Kidney (tissue), 13 donors: ENCODE measurements at regions not wholly inside any gene's neighbourhood (a gene's known extent, or its start where the extent isn't known, plus 50 kb on each side); places are given as distances from the start of the nearest gene placed in this dataset.

ENCODE experiments used
- DNase-seq, 5 donors: peaks; one replicate each; pipeline ENCODE4 v3.0.0-alpha.2; 2013 to 2020
- FAIRE-seq: peaks from 2 replicates; lab custom pipeline; 2012; peaks lifted over from hg19 to GRCh38; lab: Jason Lieb, UNC
- H3K27ac ChIP-seq, 2 donors: one replicate each; pipeline ENCODE4 v1.7.0; 2013; ENCODE audit warnings: low read depth in 2 of 2, low read length in 2 of 2, inconsistent platforms in 1 of 2
- H3K27me3 ChIP-seq: one replicate; pipeline ENCODE4 v1.7.1; 2013; ENCODE audit warnings: low read length, inconsistent platforms; ENCODE audit not compliant: control insufficient read depth, insufficient read depth
- H3K36me3 ChIP-seq, 3 donors: one replicate each; pipeline versions ENCODE4 v1.7.0 to v1.7.1; 2013; ENCODE audit warnings: low read length in 3 of 3, control low read depth in 1 of 3, inconsistent platforms in 1 of 3; ENCODE audit not compliant: insufficient read depth in 3 of 3, control insufficient read depth in 2 of 3
- H3K4me1 ChIP-seq, 3 donors: one replicate each; pipeline versions ENCODE4 v1.7.0 to v1.7.1; 2013; ENCODE audit warnings: low read length in 3 of 3, inconsistent platforms in 1 of 3, low read depth in 1 of 3; ENCODE audit not compliant: control insufficient read depth in 2 of 3, insufficient read depth in 2 of 3
- H3K4me3 ChIP-seq, 3 donors: one replicate each; pipeline versions ENCODE4 v1.7.0 to v1.8.1; 2013; ENCODE audit warnings: low read length in 3 of 3, control low read depth in 1 of 3, inconsistent platforms in 1 of 3
- H3K9ac ChIP-seq, 3 donors: one replicate each; pipeline versions ENCODE4 v1.7.0 to v1.7.1; 2013; ENCODE audit warnings: low read length in 3 of 3, control low read depth in 1 of 3, inconsistent platforms in 1 of 3
- H3K9me3 ChIP-seq, 3 donors: one replicate each; pipeline versions ENCODE4 v1.7.0 to v1.7.1; 2013; ENCODE audit warnings: low read length in 3 of 3, control low read depth in 1 of 3, inconsistent platforms in 1 of 3; ENCODE audit not compliant: control insufficient read depth in 2 of 3, insufficient read depth in 1 of 3
- intact Hi-C: fragments of 100-400 bp; cut with DNase I; formaldehyde crosslinking; loops from one replicate; pipeline ENCODE4 v1.11.1; 2022
- TF ChIP-seq, protein P1 (sequence below): IDR thresholded peaks from 3 replicates; pipeline ENCODE4 v1.5.1; 2012; ENCODE audit warnings: mild to moderate bottlenecking, moderate library complexity, borderline replicate concordance; ENCODE audit not compliant: insufficient read depth; ENCODE audit errors: extremely low read depth
- donor health status: control.
- donor health status: control.
- donor health status: control.
- donor health status: control.
- donor health status: control.
- donor health status: DM: yes; HTN: yes; CAD: no.
- donor health status: Normal renal cell carcinoma (clear cell type).

DNA sequence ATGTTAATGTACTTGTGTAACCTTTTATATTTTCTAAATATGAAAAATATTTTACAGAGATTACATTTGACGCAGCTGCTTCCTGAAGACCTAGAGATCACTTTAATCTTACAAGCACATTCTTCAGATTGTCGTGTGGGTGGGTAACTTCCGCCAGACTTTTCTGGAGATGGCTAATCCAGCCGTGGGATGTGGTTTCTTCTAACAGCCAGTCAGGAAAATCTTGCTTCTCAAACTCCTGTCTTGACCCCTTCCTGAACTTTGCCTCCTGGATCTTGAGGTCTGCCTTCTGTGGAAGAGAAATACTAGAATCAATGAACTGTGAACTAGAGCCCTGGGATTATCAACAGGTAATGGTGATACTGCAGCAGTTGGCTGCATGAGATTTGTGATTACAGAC is 401.6 kb upstream of the TNP1 start:
- no peak overlapping the region for H3K9ac ChIP-seq
- no peaks in the 10 kb centered on the region for H3K27me3 ChIP-seq
- no peaks in the 10 kb centered on the region for H3K9me3 ChIP-seq
- no peak for FAIRE-seq
- intact Hi-C loops: no loop called here
- DNase-seq: no peak
- no peaks in the 10 kb centered on the region for H3K36me3 ChIP-seq
- TF ChIP-seq, protein P1, sequence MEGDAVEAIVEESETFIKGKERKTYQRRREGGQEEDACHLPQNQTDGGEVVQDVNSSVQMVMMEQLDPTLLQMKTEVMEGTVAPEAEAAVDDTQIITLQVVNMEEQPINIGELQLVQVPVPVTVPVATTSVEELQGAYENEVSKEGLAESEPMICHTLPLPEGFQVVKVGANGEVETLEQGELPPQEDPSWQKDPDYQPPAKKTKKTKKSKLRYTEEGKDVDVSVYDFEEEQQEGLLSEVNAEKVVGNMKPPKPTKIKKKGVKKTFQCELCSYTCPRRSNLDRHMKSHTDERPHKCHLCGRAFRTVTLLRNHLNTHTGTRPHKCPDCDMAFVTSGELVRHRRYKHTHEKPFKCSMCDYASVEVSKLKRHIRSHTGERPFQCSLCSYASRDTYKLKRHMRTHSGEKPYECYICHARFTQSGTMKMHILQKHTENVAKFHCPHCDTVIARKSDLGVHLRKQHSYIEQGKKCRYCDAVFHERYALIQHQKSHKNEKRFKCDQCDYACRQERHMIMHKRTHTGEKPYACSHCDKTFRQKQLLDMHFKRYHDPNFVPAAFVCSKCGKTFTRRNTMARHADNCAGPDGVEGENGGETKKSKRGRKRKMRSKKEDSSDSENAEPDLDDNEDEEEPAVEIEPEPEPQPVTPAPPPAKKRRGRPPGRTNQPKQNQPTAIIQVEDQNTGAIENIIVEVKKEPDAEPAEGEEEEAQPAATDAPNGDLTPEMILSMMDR: no peak
- H3K27ac ChIP-seq: no peak overlapping the region
- no peaks in the 10 kb centered on the region for H3K4me1 ChIP-seq
- no peak overlapping the region for H3K4me3 ChIP-seq

DNA sequence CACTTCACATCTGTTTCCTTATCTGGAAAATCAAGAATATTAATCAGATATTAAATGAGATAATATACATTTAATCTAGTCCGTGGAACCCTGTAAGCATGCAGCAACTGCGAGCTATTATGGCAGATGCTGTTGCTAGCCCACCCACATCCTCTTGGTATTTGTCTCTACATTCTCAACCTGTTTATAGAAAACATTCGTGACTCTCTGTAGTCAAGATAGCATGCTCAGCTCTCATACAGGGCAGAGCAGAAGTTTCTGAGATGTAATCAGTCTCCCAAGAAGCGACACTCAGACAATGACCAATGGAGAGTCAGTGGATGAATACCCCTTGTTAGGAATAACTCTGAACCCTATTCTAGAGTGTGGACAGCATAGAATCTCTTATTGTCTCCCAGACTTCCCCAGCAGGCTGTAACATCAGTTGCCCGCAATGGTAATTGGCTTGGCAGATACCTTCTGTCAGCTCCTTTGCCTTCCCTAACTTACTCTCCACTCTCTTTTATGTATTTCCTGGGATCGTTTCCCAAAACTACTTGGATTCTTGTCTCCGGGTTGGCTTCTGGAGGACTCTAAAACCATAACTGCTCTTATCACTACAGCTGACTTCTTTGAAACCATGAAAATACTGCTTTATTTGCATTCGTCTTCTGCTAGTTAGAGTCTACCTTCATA is 400.7 kb upstream of the TNP1 start:
- TF ChIP-seq, protein P1: no peak
- intact Hi-C loops: no loop called here

DNA sequence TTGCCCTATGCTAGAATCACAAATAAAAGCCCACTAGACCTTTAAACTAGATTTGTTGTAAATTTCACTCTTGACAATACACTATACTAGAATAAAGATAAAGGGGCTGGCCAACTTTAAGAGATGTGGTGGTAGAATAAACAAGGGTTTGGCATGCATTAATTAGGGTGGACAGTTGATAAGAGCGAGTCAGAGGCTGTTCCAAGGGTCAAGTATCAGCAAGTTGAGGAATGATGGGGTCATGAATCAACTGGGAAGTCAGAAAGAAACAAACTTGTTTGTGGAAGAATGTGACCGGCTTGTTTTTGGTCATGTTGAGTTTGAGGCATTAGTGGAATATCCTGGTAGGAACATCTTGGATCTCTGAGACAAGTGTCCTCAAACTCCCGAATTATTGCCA is 398.3 kb upstream of the TNP1 start:
- Histone ChIP-seq H3K27ac (no peak overlapping the region), H3K4me3 (no peak overlapping the region), H3K9ac (no peak overlapping the region), H3K4me1 (no peaks in the 10 kb centered on the region), H3K27me3 (no peaks in the 10 kb centered on the region), H3K36me3 (no peaks in the 10 kb centered on the region), H3K9me3 (no peaks in the 10 kb centered on the region)
- intact Hi-C loops: no loop called here
- FAIRE-seq (no peak), DNase-seq (peak in 1 of 5 donors; percentile 32)
- TF ChIP-seq, protein P1: no peak

More for the DNA sequence above, 400.7 kb upstream of the TNP1 start:
- Histone ChIP-seq H3K4me1 (no peaks in the 10 kb centered on the region), H3K27ac (no peak overlapping the region), H3K4me3 (no peak overlapping the region), H3K9ac (no peak overlapping the region), H3K9me3 (no peaks in the 10 kb centered on the region), H3K36me3 (no peaks in the 10 kb centered on the region), H3K27me3 (no peaks in the 10 kb centered on the region)
- FAIRE-seq (no peak), DNase-seq (no peak)

DNA sequence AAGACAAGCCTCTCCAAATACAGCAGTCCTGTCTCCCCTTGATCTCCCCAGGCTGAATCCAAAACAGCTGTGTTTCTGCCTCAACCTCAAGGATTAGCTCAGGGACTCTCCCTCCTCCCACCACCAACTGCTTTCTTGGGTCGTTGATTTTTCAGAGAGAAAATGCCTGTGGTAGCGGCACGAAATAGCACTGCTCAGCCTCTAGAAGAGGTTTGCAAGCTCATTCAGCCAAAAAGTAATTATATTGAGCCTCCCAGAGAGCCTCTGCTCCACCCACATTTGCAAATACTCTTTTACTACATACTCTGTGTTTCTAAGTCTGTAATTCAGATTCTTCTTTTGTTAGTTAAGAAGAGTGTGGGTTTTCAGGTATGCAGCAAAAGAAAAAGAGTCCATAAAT is 396.4 kb upstream of the TNP1 start:
- Histone ChIP-seq H3K9ac (no peak overlapping the region), H3K9me3 (no peaks in the 10 kb centered on the region), H3K27ac (no peak overlapping the region), H3K4me3 (no peak overlapping the region), H3K27me3 (no peaks in the 10 kb centered on the region), H3K4me1 (no peaks in the 10 kb centered on the region), H3K36me3 (no peaks in the 10 kb centered on the region)
- DNase-seq (peak in 3 of 5 donors; percentile 27 to 60 (median 59)), FAIRE-seq (no peak)
- intact Hi-C loops: no loop called here
- TF ChIP-seq, protein P1: no peak
